WERI-Rb-1 (cell line): ENCODE measurements at regions not wholly inside any gene's neighbourhood (a gene's known extent, or its start where the extent isn't known, plus 50 kb on each side); places are given as distances from the start of the nearest gene placed in this dataset.

Experiments used
- DNase-seq: peaks from one replicate; pipeline ENCODE4 v3.0.0-alpha.2; 2020
- H3K27ac ChIP-seq: fragments of 250-450 bp; sonication (Bioruptor Pico); 2 replicates; pipeline ENCODE4 v1.5.1; 2020; ENCODE audit warnings: mild to moderate bottlenecking, moderate library complexity
- H3K27me3 ChIP-seq: fragments of 250-450 bp; sonication (Bioruptor Pico); 2 replicates; pipeline ENCODE4 v1.5.1; 2021; ENCODE audit warnings: mild to moderate bottlenecking, low read depth, moderate library complexity; ENCODE audit not compliant: insufficient read depth, severe bottlenecking
- H3K36me3 ChIP-seq: fragments of 250-450 bp; sonication (Bioruptor Pico); 2 replicates; pipeline ENCODE4 v1.5.1; 2020; ENCODE audit warnings: mild to moderate bottlenecking, moderate library complexity
- H3K4me3 ChIP-seq: 2 replicates; pipeline ENCODE4 v1.5.1; 2011; ENCODE audit warnings: low read depth, mild to moderate bottlenecking, control low read depth, low read length
- H3K9me3 ChIP-seq: fragments of 250-450 bp; sonication (Bioruptor Pico); 2 replicates; pipeline ENCODE4 v1.5.1; 2021; ENCODE audit warnings: mild to moderate bottlenecking, moderate library complexity; ENCODE audit not compliant: severe bottlenecking
- TF ChIP-seq, protein P1 (sequence below): IDR thresholded peaks from 2 replicates; pipeline ENCODE4 v1.5.1; 2011; ENCODE audit warnings: low read depth, mild to moderate bottlenecking, control low read depth, inconsistent platforms, low read length

- DNase-seq: no peak
- peaks cover 5% of the 10 kb centered on the region for H3K27me3 ChIP-seq
These were observed 472.4 kb downstream of the SH2D1A start for GRCh38 chrX:124818764-124819163.

DNA sequence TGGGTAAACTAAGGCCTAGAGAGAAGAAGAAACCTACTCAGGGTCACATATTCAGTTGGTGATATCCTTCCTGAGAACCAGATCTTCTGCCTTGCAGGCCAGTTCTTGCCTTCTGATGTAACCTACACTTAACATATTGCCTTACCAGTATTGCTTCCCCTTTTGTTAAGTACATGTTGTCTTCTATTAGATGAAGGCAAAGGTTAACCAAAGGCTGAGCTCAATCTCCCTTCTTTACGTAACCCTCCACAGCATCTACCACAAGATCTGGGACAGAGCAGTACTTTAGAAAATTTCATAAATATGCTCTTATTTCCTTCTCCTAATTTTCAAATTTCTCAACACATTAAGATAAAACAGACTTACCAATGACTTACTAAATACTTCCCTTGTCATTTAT is 474.4 kb downstream of the SH2D1A start:
- H3K4me3 ChIP-seq: no peak overlapping the region
- no peak overlapping the region for H3K27ac ChIP-seq
- TF ChIP-seq, protein P1, sequence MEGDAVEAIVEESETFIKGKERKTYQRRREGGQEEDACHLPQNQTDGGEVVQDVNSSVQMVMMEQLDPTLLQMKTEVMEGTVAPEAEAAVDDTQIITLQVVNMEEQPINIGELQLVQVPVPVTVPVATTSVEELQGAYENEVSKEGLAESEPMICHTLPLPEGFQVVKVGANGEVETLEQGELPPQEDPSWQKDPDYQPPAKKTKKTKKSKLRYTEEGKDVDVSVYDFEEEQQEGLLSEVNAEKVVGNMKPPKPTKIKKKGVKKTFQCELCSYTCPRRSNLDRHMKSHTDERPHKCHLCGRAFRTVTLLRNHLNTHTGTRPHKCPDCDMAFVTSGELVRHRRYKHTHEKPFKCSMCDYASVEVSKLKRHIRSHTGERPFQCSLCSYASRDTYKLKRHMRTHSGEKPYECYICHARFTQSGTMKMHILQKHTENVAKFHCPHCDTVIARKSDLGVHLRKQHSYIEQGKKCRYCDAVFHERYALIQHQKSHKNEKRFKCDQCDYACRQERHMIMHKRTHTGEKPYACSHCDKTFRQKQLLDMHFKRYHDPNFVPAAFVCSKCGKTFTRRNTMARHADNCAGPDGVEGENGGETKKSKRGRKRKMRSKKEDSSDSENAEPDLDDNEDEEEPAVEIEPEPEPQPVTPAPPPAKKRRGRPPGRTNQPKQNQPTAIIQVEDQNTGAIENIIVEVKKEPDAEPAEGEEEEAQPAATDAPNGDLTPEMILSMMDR: no peak
- DNase-seq: no peak
- no peaks in the 10 kb centered on the region for H3K36me3 ChIP-seq
- H3K9me3 ChIP-seq: no peaks in the 10 kb centered on the region
- peaks cover 5% of the 10 kb centered on the region for H3K27me3 ChIP-seq

More at GRCh38 chrX:124818764-124819163, 472.4 kb downstream of the SH2D1A start:
- Histone ChIP-seq H3K9me3 (no peaks in the 10 kb centered on the region), H3K27ac (no peak overlapping the region), H3K36me3 (no peaks in the 10 kb centered on the region), H3K4me3 (no peak overlapping the region)
- TF ChIP-seq, protein P1: no peak

DNA sequence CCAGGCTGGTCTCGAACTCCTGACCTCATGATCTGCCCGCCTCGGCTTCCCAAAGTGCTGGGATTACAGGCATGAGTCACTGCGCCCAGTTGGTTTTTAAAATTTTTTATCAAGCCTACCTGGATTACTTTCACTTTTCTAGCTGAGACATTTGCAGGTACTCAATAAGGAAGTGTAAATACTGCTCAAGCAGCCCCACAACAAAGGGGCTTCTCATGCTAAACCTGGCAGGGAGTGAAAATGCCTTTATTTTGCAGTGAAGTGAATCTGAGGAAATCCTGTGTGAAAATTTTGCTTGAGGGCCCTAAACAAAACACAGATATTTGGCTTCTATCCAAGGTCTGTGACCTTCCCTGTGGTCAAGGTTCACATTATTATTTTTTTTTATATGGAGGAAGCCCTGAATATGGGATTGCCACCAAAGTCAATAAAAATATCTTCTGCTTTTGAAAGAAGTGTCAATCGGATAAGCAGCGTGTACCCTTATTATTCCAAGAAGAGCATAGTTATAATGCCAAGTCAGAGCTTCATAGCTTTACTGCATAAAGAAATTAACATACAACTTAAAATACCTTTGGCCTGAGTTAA is 481.0 kb downstream of the SH2D1A start:
- H3K27me3 ChIP-seq: peaks cover 38% of the 10 kb centered on the region
- DNase-seq: no peak
- TF ChIP-seq, protein P1: no peak

GRCh38 chrX:124829930-124830329 is 483.6 kb downstream of the SH2D1A start:
- Histone ChIP-seq H3K27me3 (peaks cover 45% of the 10 kb centered on the region), H3K9me3 (no peaks in the 10 kb centered on the region), H3K27ac (no peak overlapping the region), H3K4me3 (no peak overlapping the region), H3K36me3 (no peaks in the 10 kb centered on the region)
- TF ChIP-seq, protein P1: no peak
- DNase-seq: no peak

More for the DNA sequence above, 481.0 kb downstream of the SH2D1A start:
- no peaks in the 10 kb centered on the region for H3K36me3 ChIP-seq
- H3K9me3 ChIP-seq: no peaks in the 10 kb centered on the region
- no peak overlapping the region for H3K27ac ChIP-seq
- no peak overlapping the region for H3K4me3 ChIP-seq

DNA sequence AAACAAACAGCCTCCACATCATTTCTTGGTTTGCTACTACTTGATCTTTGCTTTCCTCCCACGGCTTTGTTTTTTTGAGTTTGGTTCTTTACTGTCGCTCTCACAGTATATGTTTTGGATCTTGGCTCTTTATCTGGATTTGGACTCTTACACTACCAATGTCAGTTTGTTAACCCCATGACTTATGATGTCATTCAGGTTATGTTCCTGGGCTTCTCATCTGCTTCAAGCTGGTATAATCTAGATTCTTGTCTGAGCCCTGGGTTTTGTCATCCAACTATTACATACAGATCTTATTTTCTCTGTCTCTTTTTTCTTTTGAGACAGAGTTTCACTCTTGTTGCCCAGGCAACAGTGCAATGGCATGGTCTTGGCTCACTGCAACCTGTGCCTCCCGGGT is 482.9 kb upstream of the TEX13C start:
- Histone ChIP-seq H3K27ac (no peak overlapping the region), H3K27me3 (peaks cover 40% of the 10 kb centered on the region), H3K9me3 (no peaks in the 10 kb centered on the region), H3K36me3 (no peaks in the 10 kb centered on the region), H3K4me3 (no peak overlapping the region)
- no peak for DNase-seq
- TF ChIP-seq, protein P1: no peak

DNA sequence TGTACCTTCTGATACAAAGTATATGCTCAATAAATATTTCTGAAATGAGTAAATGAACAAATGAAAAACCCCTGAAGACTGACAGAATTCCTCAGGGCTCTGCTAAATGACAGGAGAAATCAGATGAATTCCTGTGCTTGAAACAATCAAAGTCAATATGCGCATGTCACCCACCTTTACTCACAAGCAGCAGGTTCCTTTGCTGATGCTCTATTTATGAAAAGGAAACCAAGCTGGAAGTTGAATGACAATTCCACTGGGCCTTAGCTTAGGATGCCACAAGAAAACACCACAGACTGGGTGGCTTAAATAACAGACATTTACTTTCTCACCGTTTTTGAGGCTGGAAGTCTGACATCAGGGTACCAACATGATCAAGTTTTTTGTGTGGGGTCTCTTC is 477.5 kb upstream of the TEX13C start:
- TF ChIP-seq, protein P1: no peak
- Histone ChIP-seq H3K36me3 (no peaks in the 10 kb centered on the region), H3K4me3 (no peak overlapping the region), H3K27ac (no peak overlapping the region), H3K9me3 (no peaks in the 10 kb centered on the region), H3K27me3 (peaks cover 20% of the 10 kb centered on the region)
- DNase-seq: no peak
